Right cardiac atrium (tissue), 5 donors: ENCODE measurements at regions not wholly inside any gene's neighbourhood (a gene's known extent, or its start where the extent isn't known, plus 50 kb on each side); places are given as distances from the start of the nearest gene placed in this dataset.
A peak's percentile ranks its signal among the peaks of the same experiment; 100 is the strongest.

Source experiments
- ATAC-seq, 2 donors: fragments of 200-7000 bp; cut with Tn5 transposase; one replicate each; pipeline versions ENCODE4 v1.8.0 to v1.9.1; 2020; ENCODE audit warnings: moderate library complexity in 2 of 2, mild to moderate bottlenecking in 1 of 2
- DNase-seq, 3 donors: peaks; one replicate each; pipeline ENCODE4 v3.0.0-alpha.2; 2020
- H3K27ac ChIP-seq: one replicate; pipeline ENCODE4 v1.5.1; 2013; ENCODE audit warnings: mild to moderate bottlenecking, low read length, control low read depth, moderate library complexity
- H3K27me3 ChIP-seq: one replicate; pipeline ENCODE4 v1.6.1; 2013; ENCODE audit not compliant: control insufficient read depth, insufficient read depth
- H3K4me1 ChIP-seq: one replicate; pipeline ENCODE4 v1.6.1; 2013; ENCODE audit warnings: low read length; ENCODE audit not compliant: control insufficient read depth, insufficient read depth
- H3K4me3 ChIP-seq: one replicate; pipeline ENCODE4 v1.5.1; 2013; ENCODE audit warnings: low read length, control low read depth
- H3K9me3 ChIP-seq: one replicate; pipeline ENCODE4 v1.6.1; 2013; ENCODE audit warnings: low read length; ENCODE audit not compliant: control insufficient read depth
- WGBS: extraction: QIAGEN DNeasy Blood & Tissue Kit; methylation state at CpG from one replicate; pipeline ENCODE4 v1.1.7; 2013; 5-methylcytosine and 5-hydroxymethylcytosine counted together
- intact Hi-C, 4 donors: fragments of 100-400 bp; cut with DNase I; formaldehyde crosslinking; loops; one replicate each; pipeline versions ENCODE4 v1.11.0 to v1.14.0; 2022 to 2023
- donor health status: healthy with polysubstance abuse.
- donor health status: DM: no; HTN: yes; CAD: no.
- donor health status: DM: no; HTN: no; CAD: no.
- donor health status: DM: no; HTN: yes; CAD: no; lungs with severe emphysema.
- donor health status: DM: yes; HTN: yes; CAD: no.

GRCh38 chr9:120177121-120177520, 402.8 kb downstream of the CDK5RAP2 start:
- 66% methylated on average over 1 of the region's 1 CpG for WGBS
- DNase-seq (no peak), ATAC-seq (no peak)
- H3K4me3 ChIP-seq = no peak overlapping the region
- H3K27ac ChIP-seq = no peak overlapping the region
- no peaks in the 10 kb centered on the region for H3K27me3 ChIP-seq
- no peaks in the 10 kb centered on the region for H3K9me3 ChIP-seq
- intact Hi-C loops = no loop called here
- H3K4me1 ChIP-seq = no peaks in the 10 kb centered on the region

- H3K27ac ChIP-seq = no peak overlapping the region
- no peaks in the 10 kb centered on the region for H3K4me1 ChIP-seq
- H3K27me3 ChIP-seq = no peaks in the 10 kb centered on the region
- DNase-seq = no peak
- WGBS = 74% methylated on average over 2 of the region's 2 CpGs
- H3K4me3 ChIP-seq = no peak overlapping the region
- intact Hi-C loops = no loop called here
- H3K9me3 ChIP-seq = no peaks in the 10 kb centered on the region
- no peak for ATAC-seq
Measured at GRCh38 chr9:120175031-120175430, 404.9 kb downstream of the CDK5RAP2 start.

- Histone ChIP-seq H3K4me1 (no peaks in the 10 kb centered on the region), H3K9me3 (no peaks in the 10 kb centered on the region), H3K27ac (no peak overlapping the region), H3K27me3 (no peaks in the 10 kb centered on the region), H3K4me3 (no peak overlapping the region)
- no peak for DNase-seq
- WGBS = 80% methylated on average over 7 of the region's 7 CpGs
- ATAC-seq = no peak
- intact Hi-C loops = no loop called here
Measured at GRCh38 chr9:120161776-120162175, 418.2 kb downstream of the CDK5RAP2 start.

- Histone ChIP-seq H3K4me1 (no peaks in the 10 kb centered on the region), H3K27me3 (no peaks in the 10 kb centered on the region), H3K4me3 (no peak overlapping the region), H3K9me3 (no peaks in the 10 kb centered on the region), H3K27ac (no peak overlapping the region)
- ATAC-seq (no peak), DNase-seq (no peak)
- intact Hi-C loops = no loop called here
- WGBS = 83% methylated on average over 1 of the region's 1 CpG
Measured at GRCh38 chr9:120158221-120158620, 421.7 kb downstream of the CDK5RAP2 start.

GRCh38 chr9:120156376-120156775, 423.6 kb downstream of the CDK5RAP2 start:
- H3K4me1 ChIP-seq = no peaks in the 10 kb centered on the region
- intact Hi-C loops = no loop called here
- H3K27me3 ChIP-seq = no peaks in the 10 kb centered on the region
- 67% methylated on average over 8 of the region's 8 CpGs for WGBS
- no peaks in the 10 kb centered on the region for H3K9me3 ChIP-seq
- H3K27ac ChIP-seq = no peak overlapping the region
- ATAC-seq (no peak), DNase-seq (no peak)
- no peak overlapping the region for H3K4me3 ChIP-seq

- no peak for ATAC-seq
- intact Hi-C loops = no loop called here
- H3K27me3 ChIP-seq = no peaks in the 10 kb centered on the region
- no peak for DNase-seq
- 80% methylated on average over 1 of the region's 1 CpG for WGBS
- no peaks in the 10 kb centered on the region for H3K9me3 ChIP-seq
- H3K4me3 ChIP-seq = no peak overlapping the region
- no peak overlapping the region for H3K27ac ChIP-seq
- no peaks in the 10 kb centered on the region for H3K4me1 ChIP-seq
Measured at GRCh38 chr9:120153258-120153657, 426.7 kb downstream of the CDK5RAP2 start.

- Histone ChIP-seq H3K27me3 (no peaks in the 10 kb centered on the region), H3K4me1 (no peaks in the 10 kb centered on the region), H3K27ac (no peak overlapping the region), H3K4me3 (no peak overlapping the region), H3K9me3 (no peaks in the 10 kb centered on the region)
- peak; percentile 40 to 79 (median 45) for DNase-seq
- intact Hi-C loops = no loop called here
- ATAC-seq = peak; percentile 62 to 72
- WGBS = 32% methylated on average over 4 of the region's 4 CpGs
Measured at GRCh38 chr9:120152295-120152694, 427.7 kb downstream of the CDK5RAP2 start.

- H3K4me1 ChIP-seq = no peaks in the 10 kb centered on the region
- intact Hi-C loops = no loop called here
- no peak for ATAC-seq
- H3K9me3 ChIP-seq = no peaks in the 10 kb centered on the region
- 33% methylated on average over 12 of the region's 12 CpGs for WGBS
- DNase-seq = peak in 2 of 3 donors; percentile 15 to 58
- no peaks in the 10 kb centered on the region for H3K27me3 ChIP-seq
- no peak overlapping the region for H3K27ac ChIP-seq
- no peak overlapping the region for H3K4me3 ChIP-seq
Measured at GRCh38 chr9:120151806-120152205, 428.2 kb downstream of the CDK5RAP2 start.

- ATAC-seq (no peak), DNase-seq (no peak)
- H3K9me3 ChIP-seq = no peaks in the 10 kb centered on the region
- H3K4me3 ChIP-seq = no peak overlapping the region
- H3K27me3 ChIP-seq = no peaks in the 10 kb centered on the region
- H3K27ac ChIP-seq = no peak overlapping the region
- no peaks in the 10 kb centered on the region for H3K4me1 ChIP-seq
- 90% methylated on average over 3 of the region's 3 CpGs for WGBS
- intact Hi-C loops = no loop called here
Measured at GRCh38 chr9:120151149-120151548, 428.8 kb downstream of the CDK5RAP2 start.

GRCh38 chr9:120138955-120139354, 441.0 kb downstream of the CDK5RAP2 start:
- WGBS = 89% methylated on average over 1 of the region's 1 CpG
- no peaks in the 10 kb centered on the region for H3K4me1 ChIP-seq
- ATAC-seq (no peak), DNase-seq (no peak)
- intact Hi-C loops = no loop called here
- H3K27me3 ChIP-seq = no peaks in the 10 kb centered on the region
- no peak overlapping the region for H3K27ac ChIP-seq
- H3K4me3 ChIP-seq = no peak overlapping the region
- peaks cover 3% of the 10 kb centered on the region for H3K9me3 ChIP-seq

- no peaks in the 10 kb centered on the region for H3K27me3 ChIP-seq
- H3K4me1 ChIP-seq = no peaks in the 10 kb centered on the region
- intact Hi-C loops = no loop called here
- no peak for DNase-seq
- peaks cover 3% of the 10 kb centered on the region for H3K9me3 ChIP-seq
- no peak for ATAC-seq
- no peak overlapping the region for H3K27ac ChIP-seq
- no peak overlapping the region for H3K4me3 ChIP-seq
- 39% methylated on average over 5 of the region's 5 CpGs for WGBS
Measured at GRCh38 chr9:120137186-120137840, 442.7 kb downstream of the CDK5RAP2 start.

- Histone ChIP-seq H3K4me1 (no peaks in the 10 kb centered on the region), H3K4me3 (no peak overlapping the region), H3K27ac (no peak overlapping the region), H3K27me3 (no peaks in the 10 kb centered on the region), H3K9me3 (peaks cover 3% of the 10 kb centered on the region)
- ATAC-seq = no peak
- 60% methylated on average over 1 of the region's 1 CpG for WGBS
- intact Hi-C loops = no loop called here
- DNase-seq = no peak
Measured at GRCh38 chr9:120136696-120137095, 443.3 kb downstream of the CDK5RAP2 start.
